GM18867 (cell line): ENCODE measurements at regions not wholly inside any gene's neighbourhood (a gene's known extent, or its start where the extent isn't known, plus 50 kb on each side); places are given as distances from the start of the nearest gene placed in this dataset.
"Not testable (repeated sequence)": the region's sequence is repeated elsewhere in the genome, so short reads cannot be mapped to it uniquely, and the experiment has no call there.

ENCODE experiments used
- ATAC-seq: cut with Tn5 transposase; IDR thresholded peaks from one replicate; pipeline ENCODE4 v1.9.1; 2021; ENCODE audit warnings: mild to moderate bottlenecking, moderate library complexity; ENCODE audit not compliant: unreplicated experiment

DNA sequence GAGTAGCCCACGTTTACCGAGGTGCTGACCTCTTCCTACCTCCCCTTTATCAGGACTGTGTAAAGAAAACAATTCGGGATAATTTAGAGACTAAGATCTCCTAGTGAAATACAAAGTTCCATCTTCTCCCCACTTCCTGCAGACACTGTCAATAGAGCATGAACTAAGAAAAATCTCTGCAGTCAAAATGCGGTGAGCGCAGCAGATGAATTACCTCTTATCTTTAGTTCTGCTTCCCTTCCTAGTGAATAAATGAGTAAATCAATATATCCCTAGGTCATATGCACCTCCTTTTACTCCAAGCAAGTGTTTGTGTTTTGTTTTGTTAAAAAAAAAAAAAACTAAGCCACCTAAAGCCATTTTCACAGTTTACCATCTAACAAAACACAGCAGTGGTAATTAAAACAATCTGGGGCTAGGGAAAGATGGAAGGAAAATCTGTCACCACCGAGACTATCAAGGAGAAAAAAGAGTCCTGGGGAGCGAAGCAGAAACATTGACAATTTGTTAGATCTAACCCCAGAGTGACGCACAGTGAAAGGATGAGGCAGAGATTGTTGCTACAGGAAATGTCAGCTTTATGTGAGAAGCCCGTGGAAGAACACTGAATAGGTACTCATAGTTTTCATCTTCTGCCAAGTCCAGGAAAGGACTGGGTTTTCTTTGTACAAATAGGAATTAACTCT, 159.4 kb upstream of the SPTLC3 start:
- no peak for ATAC-seq

DNA sequence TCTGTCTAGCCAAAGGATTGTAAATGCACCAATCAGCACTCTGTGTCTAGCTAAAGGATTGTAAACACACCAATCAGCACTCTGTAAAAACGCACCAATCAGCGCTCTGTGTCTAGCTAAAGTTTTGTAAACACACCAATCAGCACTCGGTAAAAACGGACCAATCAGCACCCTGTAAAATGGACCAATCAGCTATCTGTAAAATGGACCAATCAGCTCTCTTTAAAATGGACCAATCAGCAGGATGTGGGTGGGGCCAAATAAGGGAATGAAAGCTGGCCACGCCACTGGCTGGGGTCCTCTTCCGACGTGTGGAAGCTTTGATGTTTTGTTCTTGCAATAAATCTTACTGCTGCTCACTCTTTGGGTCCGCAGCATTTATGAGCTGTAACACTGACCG, 151.1 kb upstream of the SPTLC3 start:
- ATAC-seq = not testable (repeated sequence)

DNA sequence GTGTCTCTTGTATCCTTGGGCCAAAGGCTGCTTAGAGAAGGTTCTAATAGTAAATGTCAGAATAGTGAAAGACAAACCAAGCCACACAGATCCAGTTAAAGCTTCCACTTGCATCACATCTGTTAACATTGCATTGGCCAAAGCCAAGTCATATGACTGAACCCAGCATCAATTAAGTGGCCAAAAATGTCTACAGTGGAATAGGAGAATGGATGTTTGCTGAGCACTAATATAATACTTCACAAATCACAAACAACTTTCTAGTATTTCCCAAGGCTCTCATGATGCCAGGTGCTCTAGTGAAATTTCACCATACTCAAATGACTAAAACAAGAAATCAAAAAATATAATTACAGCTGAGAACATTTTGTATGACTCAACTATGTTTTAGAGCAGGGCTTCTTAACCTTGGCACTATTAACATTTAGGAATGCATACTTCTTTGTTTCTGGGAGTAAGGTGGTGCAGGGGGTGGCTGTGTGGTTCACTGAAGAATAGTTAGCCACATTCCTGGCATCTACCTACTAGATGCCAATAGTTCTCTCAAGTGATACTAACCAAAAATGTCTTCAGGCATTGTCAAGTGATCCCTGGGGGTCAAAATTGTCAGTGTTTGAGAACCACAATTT, 148.0 kb upstream of the SPTLC3 start:
- no peak for ATAC-seq

DNA sequence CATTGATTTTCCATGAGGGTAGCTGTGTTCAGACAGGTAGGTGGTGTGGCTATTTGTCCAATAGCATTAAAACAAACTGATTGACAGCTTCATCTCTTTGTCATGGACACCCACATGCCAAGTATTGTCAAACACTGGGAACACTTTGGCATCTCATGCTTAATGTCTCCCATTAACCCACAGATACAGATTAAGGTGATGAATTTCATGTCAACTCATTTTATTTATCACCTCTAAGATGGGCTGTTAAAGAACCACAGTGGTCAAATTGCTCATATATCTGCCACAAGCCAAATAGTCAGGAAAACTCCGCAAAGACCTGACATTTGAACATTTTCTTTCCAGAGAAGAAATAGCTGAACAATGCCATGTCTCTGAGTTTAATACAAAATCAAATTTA, 139.1 kb upstream of the SPTLC3 start:
- no peak for ATAC-seq

DNA sequence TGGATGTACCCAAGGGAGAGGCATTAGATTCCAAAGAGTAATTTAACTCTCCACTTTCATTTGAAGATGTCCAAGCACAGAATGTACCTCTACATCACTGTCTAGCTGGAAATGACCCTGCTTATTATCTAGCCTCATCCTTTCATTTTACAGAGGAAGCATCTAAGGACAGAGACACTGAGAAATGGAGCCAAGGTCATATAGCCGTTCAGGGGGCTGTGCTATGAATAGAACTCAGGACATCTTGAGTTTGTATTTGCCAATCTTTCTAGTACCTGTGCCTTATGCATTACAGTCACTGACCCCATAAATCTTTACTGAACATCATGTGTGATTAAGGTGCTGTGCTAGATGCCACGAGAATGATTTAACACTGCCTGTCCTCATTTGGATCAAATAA, 138.2 kb upstream of the SPTLC3 start:
- ATAC-seq = no peak

DNA sequence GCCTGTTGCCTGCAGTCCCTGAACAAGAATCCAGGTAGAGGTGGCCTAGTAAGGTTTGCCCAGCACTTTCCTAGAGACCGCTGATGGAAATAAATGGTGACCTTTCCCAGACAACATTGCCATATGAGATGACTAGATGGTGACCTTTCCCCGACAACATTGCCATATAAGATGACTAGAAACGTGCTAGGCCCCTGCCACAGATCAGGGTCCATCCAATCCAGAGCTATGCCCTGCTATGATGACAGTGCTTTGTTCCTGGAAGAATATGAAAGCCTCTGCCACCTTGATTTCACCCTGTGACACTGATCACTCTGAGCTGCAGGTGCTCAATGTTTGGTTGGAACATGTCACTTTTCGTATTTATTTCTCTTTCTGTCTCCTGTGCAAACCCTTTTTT, 133.8 kb upstream of the SPTLC3 start:
- ATAC-seq = no peak

DNA sequence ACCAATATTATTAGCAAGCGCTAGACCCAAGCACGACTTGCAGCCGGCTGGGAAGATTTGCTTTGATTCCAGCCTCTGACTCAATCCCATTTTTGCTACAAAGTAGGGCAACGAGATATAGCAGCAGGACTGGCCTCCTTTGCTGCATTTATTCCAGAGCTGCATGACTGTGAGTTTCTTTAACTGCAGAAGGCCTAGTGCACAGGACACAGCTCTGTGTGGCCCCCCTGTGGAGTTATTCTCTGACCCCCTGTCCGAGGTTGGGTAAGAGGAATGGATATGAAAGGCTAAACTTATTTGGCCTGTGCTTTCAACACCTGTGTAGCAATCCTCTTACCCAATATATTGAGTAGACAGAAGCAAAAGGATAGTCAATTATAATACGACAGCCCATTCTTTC, 133.3 kb upstream of the SPTLC3 start:
- no peak for ATAC-seq

DNA sequence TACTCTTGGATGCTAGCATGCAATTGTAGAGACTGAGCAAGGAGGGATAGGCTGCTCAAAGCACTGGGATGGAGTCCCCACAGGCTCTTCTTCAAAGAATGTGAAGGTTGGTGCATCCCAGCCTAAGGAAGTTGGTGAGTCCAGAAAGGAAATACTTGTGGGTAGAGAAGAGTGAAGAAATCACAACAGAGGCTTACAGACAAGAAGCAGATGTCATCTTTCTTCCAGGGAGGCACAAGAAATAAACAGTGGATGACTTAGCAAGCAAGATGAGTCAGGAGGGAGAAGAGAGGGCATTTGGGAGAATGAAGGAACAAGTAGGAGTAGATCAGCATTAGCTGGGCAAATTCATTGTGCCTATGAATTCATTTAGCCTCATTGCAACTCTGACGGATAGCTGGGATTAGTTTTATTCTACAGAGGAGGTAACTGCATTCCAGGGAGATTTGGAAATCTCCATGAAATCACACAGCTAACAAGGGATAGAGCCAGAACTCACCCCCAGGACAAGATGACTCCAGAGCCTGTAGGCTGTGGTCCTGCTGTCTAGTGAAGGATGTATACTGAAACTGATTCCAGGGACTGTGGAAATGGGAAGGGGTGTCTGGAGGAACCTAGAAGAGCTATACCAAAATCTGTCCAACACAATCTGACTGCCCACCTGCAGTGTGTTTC, 125.8 kb upstream of the SPTLC3 start:
- no peak for ATAC-seq

DNA sequence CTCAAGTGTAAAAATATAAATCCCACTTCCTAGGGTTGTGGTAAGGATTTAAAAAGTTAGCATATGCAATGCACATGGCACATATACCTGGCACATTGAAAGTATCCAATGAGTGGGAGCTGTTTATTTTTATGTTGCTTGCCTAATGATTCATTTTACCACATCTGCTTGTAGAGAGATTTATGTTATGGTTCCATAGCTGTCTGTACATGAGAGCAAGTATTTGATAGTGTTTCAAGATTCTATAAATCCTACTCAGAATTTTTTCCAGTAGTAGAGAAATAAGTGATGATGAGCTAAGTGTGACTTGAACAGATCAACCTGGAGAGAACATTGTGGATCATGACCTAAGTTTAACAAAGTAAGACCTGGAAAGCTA, 125.3 kb upstream of the SPTLC3 start:
- no peak for ATAC-seq

DNA sequence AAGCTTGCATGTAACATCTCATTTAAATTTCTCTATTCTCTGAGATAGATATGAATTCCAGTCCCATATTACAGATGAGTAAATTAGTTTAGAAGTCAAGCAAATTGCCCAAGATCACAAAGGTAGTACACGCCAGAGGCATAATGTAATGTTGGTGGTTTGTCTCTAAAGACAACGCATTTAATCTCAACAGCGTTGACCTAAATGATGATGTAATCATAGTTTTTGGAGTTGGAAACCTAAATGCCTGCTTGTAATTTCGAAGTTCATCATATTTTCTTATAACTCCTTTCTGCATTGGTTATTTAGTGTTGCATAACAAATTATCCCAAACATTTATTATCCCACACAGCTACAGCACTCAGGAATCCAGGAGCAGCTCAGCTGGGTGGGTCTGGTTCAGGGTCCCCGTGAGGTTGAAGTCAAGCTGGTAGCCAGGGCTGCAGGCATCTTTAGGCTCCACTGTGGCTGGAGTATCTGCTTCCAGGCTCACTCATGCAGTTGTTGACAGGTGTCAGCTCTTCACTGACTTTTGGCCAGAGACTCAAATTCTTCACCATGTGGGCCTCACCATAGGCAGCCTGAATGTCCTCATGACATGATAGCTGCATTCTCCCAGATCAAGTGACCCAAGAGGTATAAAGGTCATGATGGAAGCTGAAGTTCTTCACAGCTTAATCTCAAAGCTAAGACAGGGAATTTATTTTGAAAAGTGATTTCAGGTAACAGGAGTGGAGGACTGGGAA, 122.0 kb upstream of the SPTLC3 start:
- ATAC-seq = no peak

DNA sequence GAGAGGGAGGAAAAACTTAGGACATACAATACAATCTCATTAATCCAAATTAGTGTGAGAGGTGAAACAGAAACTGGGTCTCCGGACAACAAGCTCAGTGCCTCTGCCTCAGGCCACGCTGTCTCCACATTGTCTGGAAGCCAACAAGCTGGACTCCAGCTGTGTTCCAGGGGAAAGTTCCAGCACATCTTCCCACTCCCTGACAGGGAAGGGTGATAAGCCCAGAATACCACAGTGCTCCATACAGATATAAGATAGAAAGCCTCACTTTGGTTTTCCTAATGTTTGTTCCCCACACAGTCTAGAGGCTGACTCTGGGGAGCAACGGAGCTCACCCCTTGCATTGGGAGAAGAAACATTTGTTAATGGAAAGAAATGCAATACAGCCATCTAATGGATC, 117.1 kb upstream of the SPTLC3 start:
- ATAC-seq = no peak

DNA sequence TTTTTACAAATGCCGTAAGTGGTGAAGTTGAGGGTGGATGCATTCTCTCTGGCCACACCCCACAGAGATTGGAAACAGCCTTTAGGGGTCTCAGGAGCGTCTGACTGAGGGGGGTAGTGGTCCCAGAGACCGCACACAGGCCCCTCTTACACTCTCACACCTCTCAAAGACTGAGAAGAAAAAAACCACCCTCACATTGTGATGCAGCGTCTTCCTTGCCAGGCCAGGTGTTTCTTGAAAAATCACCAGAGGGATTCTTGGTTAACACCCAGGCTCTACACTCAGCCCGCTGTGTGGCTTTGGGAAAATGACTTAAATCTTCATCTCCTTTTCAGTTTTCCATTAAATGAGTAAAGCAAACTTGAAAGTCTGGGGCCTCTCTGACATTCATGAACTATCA, 115.8 kb upstream of the SPTLC3 start:
- no peak for ATAC-seq

DNA sequence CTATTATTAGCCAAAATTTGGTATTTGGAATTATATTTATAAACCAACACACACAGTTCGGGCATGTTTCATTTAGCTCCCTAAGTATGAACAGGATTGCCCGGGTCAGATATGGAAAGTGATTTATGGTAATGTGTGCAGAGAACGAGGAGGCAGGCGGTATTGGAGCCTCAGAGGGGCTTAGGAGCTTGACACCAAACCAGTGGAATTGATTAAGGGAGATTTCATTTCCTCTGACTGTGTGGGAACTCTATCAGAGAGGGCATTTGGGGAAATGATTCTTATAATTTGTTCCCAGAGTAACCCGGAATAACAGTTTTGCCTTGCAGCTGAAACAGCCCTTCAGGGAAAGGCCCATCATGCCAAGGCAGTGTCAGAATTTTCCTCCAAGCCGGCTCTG, 115.1 kb upstream of the SPTLC3 start:
- ATAC-seq = no peak

DNA sequence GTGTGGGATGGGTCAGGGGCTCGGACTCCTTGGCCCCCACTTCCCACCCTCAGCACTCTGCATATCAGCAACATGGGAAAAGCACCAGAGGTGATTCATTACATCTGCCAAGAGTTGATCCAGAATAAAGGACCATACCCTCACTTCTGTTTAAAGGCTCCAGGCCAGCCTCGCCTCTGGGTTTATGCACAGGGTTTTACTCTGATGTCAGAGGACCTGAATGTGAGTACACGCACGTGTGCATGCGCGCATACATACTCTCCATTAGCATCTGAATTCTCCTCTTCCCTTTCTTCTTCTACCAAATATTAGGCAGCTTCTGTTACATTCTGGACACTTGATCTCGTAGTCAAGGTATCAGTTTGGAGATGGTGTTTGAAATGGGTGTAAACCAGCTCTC, 114.7 kb upstream of the SPTLC3 start:
- no peak for ATAC-seq

DNA sequence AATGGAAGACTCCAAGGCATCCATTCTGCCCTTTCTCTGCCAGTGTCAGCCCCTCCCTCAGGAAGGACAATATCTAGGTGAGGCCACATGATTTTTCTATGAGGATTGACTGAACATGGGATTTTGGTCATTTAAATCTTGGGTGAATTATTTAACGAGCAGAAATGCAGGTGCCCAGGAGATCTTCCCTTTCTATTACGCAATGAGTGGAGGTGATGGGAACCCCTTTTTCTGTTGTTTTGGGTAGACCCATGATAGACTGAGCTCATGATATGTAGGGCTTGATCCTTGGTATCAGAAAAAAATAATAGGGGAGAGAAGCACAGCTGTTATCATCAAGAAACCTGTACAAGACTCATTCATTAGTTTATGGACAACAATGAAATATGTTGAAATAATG, 112.6 kb upstream of the SPTLC3 start:
- ATAC-seq = no peak

DNA sequence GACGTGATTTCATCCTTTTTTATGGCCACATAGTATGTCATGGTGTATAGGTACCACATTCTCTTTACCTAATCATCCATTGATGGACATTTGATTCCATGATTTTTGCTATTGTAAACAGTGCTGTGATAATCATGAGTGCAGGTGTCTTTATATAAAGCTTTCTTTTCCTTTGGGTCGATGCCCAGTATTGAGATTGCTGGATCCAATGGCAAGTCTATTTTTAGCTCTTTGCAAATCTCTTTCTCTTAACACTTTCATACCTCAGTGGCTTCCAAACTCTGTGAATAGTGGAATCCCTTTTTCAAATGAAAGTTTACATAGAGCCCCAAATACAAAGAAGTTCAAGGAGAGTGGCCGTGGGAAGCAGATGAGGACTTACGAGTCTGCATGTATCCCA, 105.8 kb upstream of the SPTLC3 start:
- no peak for ATAC-seq

DNA sequence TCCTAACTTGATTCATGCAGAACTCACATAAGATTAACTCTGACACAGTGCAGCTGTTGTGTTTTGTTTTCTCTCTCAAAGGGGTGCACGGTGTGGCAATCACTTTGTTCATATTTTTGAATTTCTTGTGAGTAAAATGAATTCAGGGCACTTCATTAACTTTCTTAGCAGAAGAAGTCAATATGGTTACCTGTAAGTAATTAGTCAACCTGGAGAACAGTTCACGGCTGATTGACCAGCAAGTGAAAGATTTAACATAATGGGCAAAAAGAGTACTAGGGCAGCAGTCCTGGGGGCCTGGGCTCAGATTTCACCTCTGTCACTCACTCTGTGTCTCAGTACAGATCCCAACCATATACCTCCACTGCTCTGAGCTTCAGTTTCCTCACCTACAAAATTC, 102.4 kb upstream of the SPTLC3 start:
- ATAC-seq = no peak

DNA sequence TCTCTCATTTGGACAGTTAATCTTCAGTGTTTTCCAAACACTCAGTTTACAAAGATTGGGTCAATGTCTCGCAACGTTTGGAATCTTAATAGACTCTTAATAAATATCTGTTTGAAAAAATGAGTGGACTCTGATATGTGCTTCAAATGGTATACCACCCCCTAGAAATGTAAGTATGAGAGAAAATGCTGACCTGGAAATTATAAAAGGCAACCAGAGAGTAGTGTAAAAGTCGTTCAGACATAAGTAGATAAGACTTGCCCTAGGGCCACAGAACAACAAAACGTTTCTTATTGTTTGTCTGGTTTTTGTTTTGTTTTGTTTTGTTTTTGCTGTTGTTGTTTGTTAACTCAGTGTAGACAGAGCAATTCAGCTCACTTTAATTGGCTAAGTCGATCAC, 97.4 kb upstream of the SPTLC3 start:
- no peak for ATAC-seq

DNA sequence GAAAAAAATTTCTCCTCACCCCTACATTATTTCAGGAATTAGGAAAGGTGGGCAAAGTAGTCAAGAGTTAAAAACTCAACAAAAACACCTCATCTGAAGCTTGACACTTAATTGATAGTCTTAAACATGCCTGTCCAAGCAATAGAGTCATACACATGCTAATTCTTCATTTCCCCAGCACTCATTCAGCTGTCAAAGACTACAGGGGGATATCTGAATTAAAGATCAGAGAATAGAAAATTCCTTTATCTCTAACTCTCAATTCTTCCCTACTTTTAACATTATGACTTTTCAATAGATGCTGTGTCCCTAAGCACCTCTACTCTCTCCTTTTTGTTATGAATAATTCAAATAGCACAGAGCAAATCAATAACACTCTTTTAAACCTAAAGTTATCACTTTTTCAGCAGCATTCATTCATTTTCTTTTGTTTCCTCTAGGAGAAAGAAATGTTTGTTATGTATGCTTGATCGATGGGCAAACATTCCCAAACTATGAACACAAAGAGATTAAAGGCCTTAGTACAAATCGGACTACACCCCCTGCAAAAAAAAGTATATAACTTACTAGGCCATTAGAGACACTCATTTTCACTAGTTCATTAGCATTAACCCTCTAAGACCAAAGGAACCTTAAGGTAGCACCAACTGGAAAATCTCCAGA, 94.9 kb upstream of the SPTLC3 start:
- no peak for ATAC-seq

DNA sequence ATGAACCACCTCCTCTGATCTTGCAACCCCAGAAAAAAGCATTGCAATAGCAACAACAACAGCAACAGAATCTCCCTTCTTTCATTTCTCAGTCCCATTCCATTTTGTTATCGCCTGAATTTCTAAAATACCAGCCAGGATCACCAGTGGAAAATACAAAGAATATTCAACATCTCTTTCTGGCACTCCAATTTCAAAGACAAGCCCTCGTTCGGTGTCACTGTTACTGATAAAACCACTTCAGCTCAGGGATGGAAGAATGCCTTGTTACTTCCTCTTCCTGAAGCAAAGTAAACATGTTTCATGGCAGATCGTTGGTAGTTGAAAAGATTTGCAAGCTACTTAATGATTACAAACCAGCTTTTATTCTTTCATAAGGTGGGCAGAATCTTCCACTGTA, 94.0 kb upstream of the SPTLC3 start:
- ATAC-seq = no peak

DNA sequence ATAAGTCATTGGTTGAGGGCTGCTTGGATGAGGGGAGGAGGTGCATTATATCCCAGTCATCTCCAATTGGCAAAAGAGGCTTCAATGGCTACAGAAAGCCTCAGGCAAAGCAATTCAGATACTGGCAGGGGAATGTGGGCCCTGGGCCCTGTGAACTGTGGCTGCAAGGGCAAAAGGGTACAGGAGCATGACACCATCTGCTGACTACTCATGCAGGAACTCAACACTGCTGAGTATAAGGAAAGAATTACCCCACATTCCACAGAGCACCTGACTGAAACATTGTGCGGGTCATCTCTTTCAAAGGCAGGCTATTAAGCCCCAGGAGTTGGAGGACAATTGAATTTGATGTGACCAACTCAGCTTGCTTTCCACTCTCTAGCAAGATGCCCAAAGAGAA, 92.1 kb upstream of the SPTLC3 start:
- ATAC-seq = no peak
